GM23338 (cell line): ENCODE measurements at regions not wholly inside any gene's neighbourhood (a gene's known extent, or its start where the extent isn't known, plus 50 kb on each side); places are given as distances from the start of the nearest gene placed in this dataset.

Source experiments
- ATAC-seq: fragments of 200-7000 bp; cut with Tn5 transposase; 3 replicates; pipeline ENCODE4 v1.9.1; 2020
- DNase-seq: peaks from one replicate; pipeline ENCODE4 v3.0.0-alpha.2; 2015; ENCODE audit warnings: low spot score
- H2AFZ ChIP-seq: fragments of 200-600 bp; sonication (generic); 2 replicates; pipeline ENCODE4 v1.8.0; 2016; ENCODE audit warnings: antibody characterized with exemption, mild to moderate bottlenecking, moderate library complexity
- H3F3A ChIP-seq: fragments of 200-600 bp; sonication (generic); replicated peaks from 2 replicates; pipeline ENCODE4 v1.8.0; 2017; ENCODE audit warnings: antibody characterized with exemption, mixed run types, low read depth
- H3K27ac ChIP-seq: fragments of 200-600 bp; sonication (generic); 2 replicates; pipeline ENCODE4 v1.6.1; 2016; ENCODE audit warnings: low read depth
- H3K27me3 ChIP-seq: fragments of 200-600 bp; sonication (generic); 2 replicates; pipeline ENCODE4 v1.8.0; 2016; ENCODE audit warnings: mild to moderate bottlenecking, mixed run types, moderate library complexity; ENCODE audit not compliant: insufficient read depth
- H3K36me3 ChIP-seq: fragments of 200-600 bp; sonication (generic); 2 replicates; pipeline ENCODE4 v1.8.0; 2016; ENCODE audit warnings: mild to moderate bottlenecking; ENCODE audit not compliant: insufficient read depth
- H3K4me1 ChIP-seq: fragments of 200-600 bp; sonication (generic); 2 replicates; pipeline ENCODE4 v1.8.0; 2016; ENCODE audit warnings: mild to moderate bottlenecking, moderate library complexity; ENCODE audit not compliant: insufficient read depth
- H3K4me2 ChIP-seq: fragments of 200-600 bp; sonication (generic); 2 replicates; pipeline ENCODE4 v1.7.1; 2017; ENCODE audit warnings: mixed run types
- H3K4me3 ChIP-seq: fragments of 200-600 bp; sonication (generic); 2 replicates; pipeline ENCODE4 v1.6.1; 2016; ENCODE audit warnings: mixed run types
- H3K79me2 ChIP-seq: fragments of 200-600 bp; sonication (generic); replicated peaks from 2 replicates; pipeline ENCODE4 v1.8.0; 2017; ENCODE audit warnings: mild to moderate bottlenecking; ENCODE audit not compliant: insufficient read depth
- H3K9me2 ChIP-seq: fragments of 200-600 bp; sonication (generic); 2 replicates; pipeline ENCODE4 v1.8.0; 2017; ENCODE audit not compliant: insufficient read depth
- H4K20me1 ChIP-seq: fragments of 200-600 bp; sonication (generic); replicated peaks from 2 replicates; pipeline ENCODE4 v1.8.0; 2017; ENCODE audit warnings: mild to moderate bottlenecking; ENCODE audit not compliant: insufficient read depth
- H3K27ac Mint-ChIP-seq: 2 replicates; pipeline ENCODE4 v1.8.0; 2020; ENCODE audit warnings: inconsistent platforms, mild to moderate bottlenecking, moderate library complexity, mixed read lengths
- H3K27me3 Mint-ChIP-seq: 3 replicates; pipeline ENCODE4 v1.8.0; 2022; ENCODE audit warnings: low read depth, mild to moderate bottlenecking, moderate library complexity, mixed read lengths, inconsistent platforms; ENCODE audit not compliant: insufficient read depth, poor library complexity
- H3K36me3 Mint-ChIP-seq: 3 replicates; pipeline ENCODE4 v1.8.0; 2021; ENCODE audit warnings: low read depth, mild to moderate bottlenecking, inconsistent platforms, moderate library complexity, mixed read lengths
- H3K4me1 Mint-ChIP-seq: 3 replicates; pipeline ENCODE4 v1.8.0; 2020; ENCODE audit warnings: mild to moderate bottlenecking, inconsistent platforms, mixed read lengths
- H3K4me3 Mint-ChIP-seq: 3 replicates; pipeline ENCODE4 v1.8.0; 2021; ENCODE audit warnings: moderate library complexity, mild to moderate bottlenecking, inconsistent platforms, mixed read lengths
- H3K9me3 Mint-ChIP-seq: 3 replicates; pipeline ENCODE4 v1.8.0; 2020; ENCODE audit warnings: moderate library complexity, mild to moderate bottlenecking, inconsistent platforms, mixed read lengths
- CREB1 ChIP-seq: fragments of 250-450 bp; sonication (Bioruptor Pico); IDR thresholded peaks from 2 replicates; pipeline ENCODE4 v1.5.0; 2020; ENCODE audit warnings: low read depth, mild to moderate bottlenecking, moderate library complexity
- CTCF ChIP-seq, 2 experiments: fragments of 200-600 bp in 1 of 2; sonication (generic) in 1 of 2; conservative IDR thresholded peaks; 2 replicates each; pipeline versions ENCODE4 v1.5.1 to v1.6.1; 2016 to 2017; ENCODE audit warnings: antibody characterized with exemption in 2 of 2, low read depth in 2 of 2, mild to moderate bottlenecking in 2 of 2, moderate library complexity in 1 of 2
- ETS1 ChIP-seq: IDR thresholded peaks from 2 replicates; pipeline ENCODE4 v1.6.1; 2016; ENCODE audit warnings: antibody characterized with exemption
- EZH2 ChIP-seq: fragments of 200-600 bp; sonication (generic); IDR thresholded peaks from one replicate; pipeline ENCODE4 v1.8.0; 2017; ENCODE audit warnings: antibody characterized with exemption, mild to moderate bottlenecking, low read depth; ENCODE audit not compliant: unreplicated experiment
- EZH2phosphoT487 ChIP-seq: fragments of 200-600 bp; sonication (generic); IDR thresholded peaks from one replicate; pipeline ENCODE4 v1.8.1; 2018; ENCODE audit warnings: antibody characterized with exemption; ENCODE audit not compliant: unreplicated experiment
- JUNB ChIP-seq: IDR thresholded peaks from one replicate; pipeline ENCODE4 v1.6.1; 2016; ENCODE audit warnings: antibody characterized with exemption; ENCODE audit not compliant: unreplicated experiment
- NANOG ChIP-seq: IDR thresholded peaks from 2 replicates; pipeline ENCODE4 v1.6.1; 2016; ENCODE audit warnings: antibody characterized with exemption, borderline replicate concordance
- POLR2AphosphoS5 ChIP-seq: IDR thresholded peaks from 2 replicates; pipeline ENCODE4 v1.6.1; 2016; ENCODE audit warnings: antibody characterized with exemption, low read depth
- STAT1 ChIP-seq: IDR thresholded peaks from one replicate; pipeline ENCODE4 v1.6.1; 2016; ENCODE audit warnings: antibody characterized with exemption; ENCODE audit not compliant: unreplicated experiment
- ZNF462 ChIP-seq: fragments of 250-450 bp; sonication (Bioruptor Pico); IDR thresholded peaks from 2 replicates; pipeline ENCODE4 v1.5.0; 2020; ENCODE audit warnings: mild to moderate bottlenecking, moderate library complexity

GRCh38 chr13:69524459-69525150 lies 583.0 kb upstream of the ATXN8OS start:
- no peak overlapping the region for H2AFZ ChIP-seq
- H3F3A ChIP-seq: no peaks in the 10 kb centered on the region
- TF ChIP-seq POLR2AphosphoS5 (no peak), CTCF (conservative IDR thresholded peaks at IDR 0.05; ENCODE audit: low read depth in 2 of 2) (peak in 1 of 2 experiments; percentile 81; a peak in 3 of 4 replicates)
- no peaks in the 10 kb centered on the region for H3K9me2 ChIP-seq
- no peaks in the 10 kb centered on the region for H3K36me3 Mint-ChIP-seq
- no peak overlapping the region for H3K4me3 ChIP-seq
- no peaks in the 10 kb centered on the region for H3K27me3 Mint-ChIP-seq
- peaks cover 10% of the 10 kb centered on the region; the same call in 2 of the 3 replicates for H3K4me1 Mint-ChIP-seq
- no peaks in the 10 kb centered on the region for H4K20me1 ChIP-seq
- ATAC-seq (no peak), DNase-seq (peak; percentile 38)
- H3K9me3 Mint-ChIP-seq: no peaks in the 10 kb centered on the region
- no peak overlapping the region for H3K4me3 Mint-ChIP-seq
- no peak overlapping the region for H3K27ac ChIP-seq
- no peaks in the 10 kb centered on the region for H3K27me3 ChIP-seq
- H3K4me2 ChIP-seq: no peak overlapping the region
- no peaks in the 10 kb centered on the region for H3K36me3 ChIP-seq
- no peaks in the 10 kb centered on the region for H3K79me2 ChIP-seq
- H3K4me1 ChIP-seq: no peaks in the 10 kb centered on the region; the same call in 1 of the 2 replicates
- H3K27ac Mint-ChIP-seq: peak overlapping the region; percentile 17; the same call in 1 of the 2 replicates

GRCh38 chr13:69496981-69497380 lies 610.6 kb upstream of the ATXN8OS start:
- no peak overlapping the region for H3K27ac ChIP-seq
- ATAC-seq (no peak), DNase-seq (no peak)
- H2AFZ ChIP-seq: no peak overlapping the region
- no peaks in the 10 kb centered on the region for H3F3A ChIP-seq
- Mint-ChIP-seq H3K4me1 (no peaks in the 10 kb centered on the region), H3K9me3 (peaks cover 10% of the 10 kb centered on the region; the same call in 2 of the 3 replicates), H3K36me3 (no peaks in the 10 kb centered on the region; the same call in 2 of the 3 replicates), H3K4me3 (no peak overlapping the region), H3K27me3 (no peaks in the 10 kb centered on the region), H3K27ac (no peak overlapping the region)
- no peaks in the 10 kb centered on the region for H3K27me3 ChIP-seq
- no peak overlapping the region for H3K4me3 ChIP-seq
- H4K20me1 ChIP-seq: no peaks in the 10 kb centered on the region
- H3K36me3 ChIP-seq: no peaks in the 10 kb centered on the region
- no peaks in the 10 kb centered on the region for H3K79me2 ChIP-seq
- no peaks in the 10 kb centered on the region for H3K9me2 ChIP-seq
- no peaks in the 10 kb centered on the region for H3K4me1 ChIP-seq
- no peak overlapping the region for H3K4me2 ChIP-seq
- TF ChIP-seq CREB1 (no peak), ZNF462 (CRISPR knock-in tag) (no peak), EZH2phosphoT487 (no peak), NANOG (no peak), JUNB (no peak), ETS1 (no peak), CTCF (conservative IDR thresholded peaks at IDR 0.05; ENCODE audit: low read depth in 2 of 2) (no peak), EZH2 (no peak), STAT1 (no peak)
